GM19438 (cell line): ENCODE measurements at regions not wholly inside any gene's neighbourhood (a gene's known extent, or its start where the extent isn't known, plus 50 kb on each side); places are given as distances from the start of the nearest gene placed in this dataset.
"Not testable (repeated sequence)": the region's sequence is repeated elsewhere in the genome, so short reads cannot be mapped to it uniquely, and the experiment has no call there.

ENCODE experiments used
- ATAC-seq: cut with Tn5 transposase; IDR thresholded peaks from one replicate; pipeline ENCODE4 v1.9.1; 2021; ENCODE audit warnings: low read depth; ENCODE audit not compliant: unreplicated experiment

GRCh38 chr19:29060813-29061364, 152.1 kb downstream of the UQCRFS1 start:
- no peak for ATAC-seq

GRCh38 chr19:29056535-29056934, 156.4 kb downstream of the UQCRFS1 start:
- ATAC-seq = no peak

- ATAC-seq = no peak
These were observed 157.9 kb downstream of the UQCRFS1 start for GRCh38 chr19:29054886-29055675.

GRCh38 chr19:29048873-29049272, 164.1 kb downstream of the UQCRFS1 start:
- ATAC-seq = no peak

GRCh38 chr19:29045679-29046254, 167.2 kb downstream of the UQCRFS1 start:
- ATAC-seq = no peak

- no peak for ATAC-seq
These were observed 168.9 kb downstream of the UQCRFS1 start for GRCh38 chr19:29044037-29044436.

- ATAC-seq = no peak
These were observed 170.5 kb downstream of the UQCRFS1 start for GRCh38 chr19:29042450-29042849.

- no peak for ATAC-seq
These were observed 172.0 kb downstream of the UQCRFS1 start for GRCh38 chr19:29040951-29041350.

GRCh38 chr19:29040292-29040691, 172.7 kb downstream of the UQCRFS1 start:
- no peak for ATAC-seq

GRCh38 chr19:29039036-29039435, 173.9 kb downstream of the UQCRFS1 start:
- not testable (repeated sequence) for ATAC-seq

GRCh38 chr19:29031216-29031615, 181.7 kb downstream of the UQCRFS1 start:
- ATAC-seq = no peak

- ATAC-seq = no peak
These were observed 183.5 kb downstream of the UQCRFS1 start for GRCh38 chr19:29029268-29029958.

- ATAC-seq = no peak
These were observed 190.4 kb downstream of the UQCRFS1 start for GRCh38 chr19:29022599-29022998.

GRCh38 chr19:29022165-29022564, 190.8 kb downstream of the UQCRFS1 start:
- ATAC-seq = no peak

- no peak for ATAC-seq
These were observed 191.6 kb downstream of the UQCRFS1 start for GRCh38 chr19:29021232-29021916.

- ATAC-seq = no peak
These were observed 193.5 kb downstream of the UQCRFS1 start for GRCh38 chr19:29019403-29019802.

- no peak for ATAC-seq
These were observed 194.4 kb downstream of the UQCRFS1 start for GRCh38 chr19:29018542-29018941.

- no peak for ATAC-seq
These were observed 195.2 kb downstream of the UQCRFS1 start for GRCh38 chr19:29017788-29018187.

GRCh38 chr19:29016926-29017760, 195.8 kb downstream of the UQCRFS1 start:
- ATAC-seq = no peak

- ATAC-seq = no peak
These were observed 196.6 kb downstream of the UQCRFS1 start for GRCh38 chr19:29016353-29016752.
